SK-N-SH (cell line): ENCODE measurements at regions not wholly inside any gene's neighbourhood (a gene's known extent, or its start where the extent isn't known, plus 50 kb on each side); places are given as distances from the start of the nearest gene placed in this dataset.

ENCODE experiments used
- CTCF ChIA-PET: fragments of 300-600, 350-600 bp; formaldehyde crosslinking; extraction: SDS; loops from one replicate; lab custom pipeline; 2021; lab: Yijun Ruan, JAX
- POLR2A ChIA-PET: fragments of 350-600 bp; sonication (Branson Sonifier 250); formaldehyde crosslinking; extraction: SDS; loops from one replicate; lab custom pipeline; 2020; ENCODE audit warnings: antibody characterized with exemption, inconsistent platforms; lab: Yijun Ruan, JAX
- DNase-seq: peaks from one replicate; pipeline ENCODE4 v3.0.0; 2012
- H2AFZ ChIP-seq: fragments of 200-600 bp; sonication (generic); 2 replicates; pipeline ENCODE4 v1.8.1; 2016; ENCODE audit warnings: antibody characterized with exemption, mild to moderate bottlenecking, low read depth
- H3F3A ChIP-seq: fragments of 200-600 bp; sonication (generic); replicated peaks from 2 replicates; pipeline ENCODE3; 2016; ENCODE audit warnings: antibody characterized with exemption, mild to moderate bottlenecking; ENCODE audit not compliant: insufficient read depth
- H3K27ac ChIP-seq, 2 experiments: fragments of 200-500 bp in 1 of 2; fragments of 200-600 bp in 1 of 2; sonication (Bioruptor generic) in 1 of 2; sonication (generic), shearing (Covaris generic) in 1 of 2; 2 replicates each; pipeline versions ENCODE4 v1.5.1 to v1.6.1; 2014 to 2016; ENCODE audit warnings: low read depth in 2 of 2, inconsistent platforms in 1 of 2, low read length in 1 of 2, mild to moderate bottlenecking in 1 of 2, mixed read lengths in 1 of 2
- H3K27me3 ChIP-seq: fragments of 200-600 bp; sonication (generic), shearing (Covaris generic); 2 replicates; pipeline ENCODE4 v1.6.1; 2016; ENCODE audit warnings: mixed run types; ENCODE audit not compliant: insufficient read depth
- H3K36me3 ChIP-seq, 2 experiments: fragments of 200-500 bp in 1 of 2; fragments of 200-600 bp in 1 of 2; sonication (Bioruptor generic) in 1 of 2; sonication (generic) in 1 of 2; replicated peaks in 1 of 2; 2 replicates each; pipeline versions ENCODE3 to v1.5.1; 2014 to 2016; ENCODE audit warnings: low read length in 1 of 2, mild to moderate bottlenecking in 1 of 2; ENCODE audit not compliant: insufficient read depth in 2 of 2, control insufficient read depth in 1 of 2
- H3K4me1 ChIP-seq, 2 experiments: fragments of 200-500 bp in 1 of 2; fragments of 200-600 bp in 1 of 2; sonication (Bioruptor generic) in 1 of 2; sonication (generic), shearing (Covaris generic) in 1 of 2; 2 replicates each; pipeline versions ENCODE4 v1.5.1 to v1.6.1; 2014 to 2016; ENCODE audit warnings: low read depth in 1 of 2, low read length in 1 of 2, mixed run types in 1 of 2; ENCODE audit not compliant: insufficient read depth in 2 of 2, control insufficient read depth in 1 of 2
- H3K4me2 ChIP-seq: fragments of 200-600 bp; sonication (generic), shearing (Covaris generic); 2 replicates; pipeline ENCODE4 v1.6.1; 2017; ENCODE audit warnings: mixed run types
- H3K4me3 ChIP-seq, 2 experiments: fragments of 200-500 bp in 1 of 2; fragments of 200-600 bp in 1 of 2; sonication (Bioruptor generic) in 1 of 2; sonication (generic), shearing (Covaris generic) in 1 of 2; 2 replicates each; pipeline versions ENCODE4 v1.5.1 to v1.8.1; 2014 to 2016; ENCODE audit warnings: low read depth in 2 of 2, inconsistent platforms in 1 of 2, low read length in 1 of 2, mild to moderate bottlenecking in 1 of 2, mixed read lengths in 1 of 2, moderate library complexity in 1 of 2
- H3K79me2 ChIP-seq: fragments of 200-600 bp; sonication (generic); 2 replicates; pipeline ENCODE4 v1.8.1; 2017; ENCODE audit warnings: mild to moderate bottlenecking; ENCODE audit not compliant: insufficient read depth
- H3K9ac ChIP-seq: fragments of 200-600 bp; sonication (generic); 2 replicates; pipeline ENCODE4 v1.6.1; 2017; ENCODE audit warnings: mixed run types
- H3K9me2 ChIP-seq: fragments of 200-600 bp; sonication (generic); 2 replicates; pipeline ENCODE4 v1.6.1; 2017; ENCODE audit warnings: mixed run types
- H3K9me3 ChIP-seq: fragments of 200-600 bp; sonication (generic); 2 replicates; pipeline ENCODE4 v1.6.1; 2017; ENCODE audit warnings: mixed run types, mild to moderate bottlenecking, moderate library complexity
- H4K20me1 ChIP-seq: fragments of 200-600 bp; sonication (generic); 2 replicates; pipeline ENCODE4 v1.6.1; 2017; ENCODE audit warnings: mild to moderate bottlenecking, mixed run types; ENCODE audit not compliant: insufficient read depth
- ELF1 ChIP-seq: IDR thresholded peaks from 2 replicates; pipeline ENCODE4 v1.4.0; 2012
- EP300 ChIP-seq, 2 experiments: IDR thresholded peaks; 2 replicates each; pipeline versions ENCODE4 v1.4.0 to v1.6.1; 2012; ENCODE audit warnings: borderline replicate concordance in 1 of 2, low read depth in 1 of 2, low read length in 1 of 2
- FOSL2 ChIP-seq: IDR thresholded peaks from 2 replicates; pipeline ENCODE4 v1.4.0; 2012; ENCODE audit warnings: low read depth, mild to moderate bottlenecking, moderate library complexity, borderline replicate concordance
- FOXJ3 ChIP-seq: sonication (generic); formaldehyde crosslinking; IDR thresholded peaks from 2 replicates; pipeline ENCODE4 v1.5.1; 2020; ENCODE audit warnings: mild to moderate bottlenecking, missing genetic modification reagents
- FOXM1 ChIP-seq: IDR thresholded peaks from 2 replicates; pipeline ENCODE4 v1.4.0; 2012; ENCODE audit warnings: low read depth, mild to moderate bottlenecking
- MEF2A ChIP-seq: IDR thresholded peaks from 2 replicates; pipeline ENCODE4 v1.4.0; 2012; ENCODE audit warnings: low read depth, borderline replicate concordance
- NRF1 ChIP-seq: IDR thresholded peaks from 2 replicates; pipeline ENCODE4 v1.6.1; 2012; ENCODE audit warnings: low read depth, mild to moderate bottlenecking, low read length
- POLR2AphosphoS5 ChIP-seq: IDR thresholded peaks from 2 replicates; pipeline ENCODE4 v1.6.1; 2012; ENCODE audit warnings: low read depth, low read length
- RAD21 ChIP-seq: IDR thresholded peaks from 2 replicates; pipeline ENCODE4 v1.6.1; 2012; ENCODE audit warnings: mild to moderate bottlenecking, low read length
- RCOR1 ChIP-seq: fragments of 150-350 bp; IDR thresholded peaks from 2 replicates; pipeline ENCODE4 v1.6.1; 2017; ENCODE audit warnings: antibody characterized with exemption, low read length
- RFX5 ChIP-seq: IDR thresholded peaks from 2 replicates; pipeline ENCODE4 v1.6.1; 2012; ENCODE audit warnings: mild to moderate bottlenecking, improper control_type of control experiment, low read length
- SIN3A ChIP-seq: IDR thresholded peaks from 2 replicates; pipeline ENCODE4 v1.6.1; 2012; ENCODE audit warnings: low read depth, mild to moderate bottlenecking, low read length, moderate library complexity, borderline replicate concordance
- TAF1 ChIP-seq: IDR thresholded peaks from 2 replicates; pipeline ENCODE4 v1.6.1; 2012; ENCODE audit warnings: low read depth, mild to moderate bottlenecking, low read length, moderate library complexity, borderline replicate concordance
- TEAD4 ChIP-seq: IDR thresholded peaks from 2 replicates; pipeline ENCODE4 v1.4.0; 2012; ENCODE audit warnings: mild to moderate bottlenecking, borderline replicate concordance; ENCODE audit not compliant: insufficient read depth
- YY1 ChIP-seq: IDR thresholded peaks from 2 replicates; pipeline ENCODE4 v1.4.0; 2012; ENCODE audit warnings: low read depth, mild to moderate bottlenecking
- WGBS: methylation state at CpG from one replicate; pipeline ENCODE4 v1.1.6; 2017; ENCODE audit warnings: low lambda C conversion rate; 5-methylcytosine and 5-hydroxymethylcytosine counted together
- TF ChIP-seq, protein P1 (sequence below): fragments of 200-600 bp; sonication (generic); IDR thresholded peaks from 2 replicates; pipeline ENCODE4 v1.6.1; 2017; ENCODE audit warnings: antibody characterized with exemption, mild to moderate bottlenecking, moderate library complexity
- TF ChIP-seq, protein P2 (sequence below): IDR thresholded peaks from 2 replicates; pipeline ENCODE4 v1.4.0; 2012; ENCODE audit warnings: low read depth, borderline replicate concordance
- TF ChIP-seq, protein P3 (sequence below): fragments of 150-350 bp; IDR thresholded peaks from 2 replicates; pipeline ENCODE4 v1.6.1; 2017; ENCODE audit warnings: antibody characterized with exemption, low read length, low read depth, borderline replicate concordance
- TF ChIP-seq, protein P4 (sequence below): IDR thresholded peaks from 2 replicates; pipeline ENCODE4 v1.4.0; 2012; ENCODE audit warnings: low read depth, borderline replicate concordance

DNA sequence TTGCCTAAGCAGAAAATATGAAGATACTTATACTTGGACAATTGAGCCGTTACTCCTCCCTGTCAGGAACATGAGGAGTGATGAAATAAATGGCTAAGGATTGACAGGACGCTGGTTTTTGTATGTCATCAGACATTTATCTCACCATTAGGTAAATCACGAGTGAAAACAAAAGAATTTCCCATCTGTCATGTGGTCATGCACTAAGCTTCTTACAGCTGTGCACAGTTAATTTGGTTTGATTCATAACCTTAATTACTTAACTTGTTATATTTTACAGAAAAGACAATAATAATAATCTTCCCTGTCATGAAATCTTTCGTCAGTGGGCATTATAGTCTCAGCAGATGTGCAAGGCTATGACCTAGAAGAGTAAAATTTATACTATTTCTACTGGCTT lies 266.5 kb downstream of the HGF start:
- Histone ChIP-seq H3K36me3 (no peaks in the 10 kb centered on the region), H3K4me3 (no peak overlapping the region), H4K20me1 (no peaks in the 10 kb centered on the region), H3K4me1 (peaks cover 8 to 9% of the 10 kb centered on the region in 2 experiments; a peak in 1 of 4 replicates), H3K27ac (no peak overlapping the region; a peak in 1 of 4 replicates), H3F3A (no peaks in the 10 kb centered on the region)
- POLR2A ChIA-PET, result no interaction called here
- DNase-seq, result no peak
- TF ChIP-seq TAF1 (no peak), MEF2A (no peak), TEAD4 (no peak), POLR2AphosphoS5 (no peak), RAD21 (no peak), NRF1 (no peak), FOXM1 (no peak), ELF1 (no peak), YY1 (no peak), FOSL2 (no peak), FOXJ3 (CRISPR knock-in tag) (no peak), RCOR1 (no peak), EP300 (IDR thresholded peaks at IDR 0.05; ENCODE audit: borderline replicate concordance in 1 of 2, low read depth in 1 of 2, low read length in 1 of 2) (no peak), RFX5 (no peak), SIN3A (no peak)
- TF ChIP-seq, protein P1, sequence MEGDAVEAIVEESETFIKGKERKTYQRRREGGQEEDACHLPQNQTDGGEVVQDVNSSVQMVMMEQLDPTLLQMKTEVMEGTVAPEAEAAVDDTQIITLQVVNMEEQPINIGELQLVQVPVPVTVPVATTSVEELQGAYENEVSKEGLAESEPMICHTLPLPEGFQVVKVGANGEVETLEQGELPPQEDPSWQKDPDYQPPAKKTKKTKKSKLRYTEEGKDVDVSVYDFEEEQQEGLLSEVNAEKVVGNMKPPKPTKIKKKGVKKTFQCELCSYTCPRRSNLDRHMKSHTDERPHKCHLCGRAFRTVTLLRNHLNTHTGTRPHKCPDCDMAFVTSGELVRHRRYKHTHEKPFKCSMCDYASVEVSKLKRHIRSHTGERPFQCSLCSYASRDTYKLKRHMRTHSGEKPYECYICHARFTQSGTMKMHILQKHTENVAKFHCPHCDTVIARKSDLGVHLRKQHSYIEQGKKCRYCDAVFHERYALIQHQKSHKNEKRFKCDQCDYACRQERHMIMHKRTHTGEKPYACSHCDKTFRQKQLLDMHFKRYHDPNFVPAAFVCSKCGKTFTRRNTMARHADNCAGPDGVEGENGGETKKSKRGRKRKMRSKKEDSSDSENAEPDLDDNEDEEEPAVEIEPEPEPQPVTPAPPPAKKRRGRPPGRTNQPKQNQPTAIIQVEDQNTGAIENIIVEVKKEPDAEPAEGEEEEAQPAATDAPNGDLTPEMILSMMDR, result no peak
- TF ChIP-seq, protein P2, sequence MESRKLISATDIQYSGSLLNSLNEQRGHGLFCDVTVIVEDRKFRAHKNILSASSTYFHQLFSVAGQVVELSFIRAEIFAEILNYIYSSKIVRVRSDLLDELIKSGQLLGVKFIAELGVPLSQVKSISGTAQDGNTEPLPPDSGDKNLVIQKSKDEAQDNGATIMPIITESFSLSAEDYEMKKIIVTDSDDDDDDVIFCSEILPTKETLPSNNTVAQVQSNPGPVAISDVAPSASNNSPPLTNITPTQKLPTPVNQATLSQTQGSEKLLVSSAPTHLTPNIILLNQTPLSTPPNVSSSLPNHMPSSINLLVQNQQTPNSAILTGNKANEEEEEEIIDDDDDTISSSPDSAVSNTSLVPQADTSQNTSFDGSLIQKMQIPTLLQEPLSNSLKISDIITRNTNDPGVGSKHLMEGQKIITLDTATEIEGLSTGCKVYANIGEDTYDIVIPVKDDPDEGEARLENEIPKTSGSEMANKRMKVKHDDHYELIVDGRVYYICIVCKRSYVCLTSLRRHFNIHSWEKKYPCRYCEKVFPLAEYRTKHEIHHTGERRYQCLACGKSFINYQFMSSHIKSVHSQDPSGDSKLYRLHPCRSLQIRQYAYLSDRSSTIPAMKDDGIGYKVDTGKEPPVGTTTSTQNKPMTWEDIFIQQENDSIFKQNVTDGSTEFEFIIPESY, result no peak
- TF ChIP-seq, protein P3, sequence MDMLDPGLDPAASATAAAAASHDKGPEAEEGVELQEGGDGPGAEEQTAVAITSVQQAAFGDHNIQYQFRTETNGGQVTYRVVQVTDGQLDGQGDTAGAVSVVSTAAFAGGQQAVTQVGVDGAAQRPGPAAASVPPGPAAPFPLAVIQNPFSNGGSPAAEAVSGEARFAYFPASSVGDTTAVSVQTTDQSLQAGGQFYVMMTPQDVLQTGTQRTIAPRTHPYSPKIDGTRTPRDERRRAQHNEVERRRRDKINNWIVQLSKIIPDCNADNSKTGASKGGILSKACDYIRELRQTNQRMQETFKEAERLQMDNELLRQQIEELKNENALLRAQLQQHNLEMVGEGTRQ, result no peak
- TF ChIP-seq, protein P4, sequence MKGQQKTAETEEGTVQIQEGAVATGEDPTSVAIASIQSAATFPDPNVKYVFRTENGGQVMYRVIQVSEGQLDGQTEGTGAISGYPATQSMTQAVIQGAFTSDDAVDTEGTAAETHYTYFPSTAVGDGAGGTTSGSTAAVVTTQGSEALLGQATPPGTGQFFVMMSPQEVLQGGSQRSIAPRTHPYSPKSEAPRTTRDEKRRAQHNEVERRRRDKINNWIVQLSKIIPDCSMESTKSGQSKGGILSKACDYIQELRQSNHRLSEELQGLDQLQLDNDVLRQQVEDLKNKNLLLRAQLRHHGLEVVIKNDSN, result no peak
- TF ChIP-seq, all 33 proteins: peak for 0
- Histone ChIP-seq H3K4me2 (no peak overlapping the region), H3K27me3 (no peaks in the 10 kb centered on the region), H3K9me3 (no peaks in the 10 kb centered on the region), H3K9ac (no peak overlapping the region), H3K79me2 (no peaks in the 10 kb centered on the region), H2AFZ (no peak overlapping the region; the same call in 1 of the 2 replicates), H3K9me2 (no peaks in the 10 kb centered on the region)
- WGBS, result 86% methylated on average over 4 of the region's 4 CpGs
- CTCF ChIA-PET, result interaction anchor here (0.6 to 1.2 kb wide), 3 partner anchors 181 to 512 kb away, joined by 3 read pairs; no protein-coding TSS in a partner anchor
